Muscle of leg (tissue), 3 donors: ENCODE measurements at regions not wholly inside any gene's neighbourhood (a gene's known extent, or its start where the extent isn't known, plus 50 kb on each side); places are given as distances from the start of the nearest gene placed in this dataset.
"Not testable (repeated sequence)": the region's sequence is repeated elsewhere in the genome, so short reads cannot be mapped to it uniquely, and the experiment has no call there.

Experiments used
- DNase-seq: peaks from one replicate; pipeline ENCODE4 v3.0.0; 2013
- H3K27ac ChIP-seq: one replicate; pipeline ENCODE4 v1.5.1; 2013; ENCODE audit warnings: mild to moderate bottlenecking, low read length, control low read depth
- H3K27me3 ChIP-seq: one replicate; pipeline ENCODE4 v1.6.1; 2013; ENCODE audit warnings: low read length; ENCODE audit not compliant: control insufficient read depth, insufficient read depth
- H3K36me3 ChIP-seq: one replicate; pipeline ENCODE4 v1.6.1; 2013; ENCODE audit warnings: low read length; ENCODE audit not compliant: control insufficient read depth, insufficient read depth
- H3K4me1 ChIP-seq: one replicate; pipeline ENCODE4 v1.6.1; 2013; ENCODE audit warnings: low read length; ENCODE audit not compliant: control insufficient read depth, insufficient read depth
- H3K4me3 ChIP-seq: one replicate; pipeline ENCODE4 v1.5.1; 2013; ENCODE audit warnings: low read length, control low read depth
- H3K9me3 ChIP-seq: replicated peaks from 2 replicates; pipeline ENCODE4 v1.6.1; 2013; ENCODE audit warnings: low read depth, low read length; ENCODE audit not compliant: control insufficient read depth
- WGBS: methylation state at CpG from one replicate; pipeline ENCODE4 v1.1.5; 2013; ENCODE audit warnings: missing lambda C conversion rate; ENCODE audit not compliant: insufficient coverage; 5-methylcytosine and 5-hydroxymethylcytosine counted together

GRCh38 chr21:23601549-23601948 is 2005.7 kb downstream of the MRPL39 start:
- H3K36me3 ChIP-seq = no peaks in the 10 kb centered on the region
- no peak overlapping the region for H3K4me3 ChIP-seq
- H3K27ac ChIP-seq = no peak overlapping the region
- H3K4me1 ChIP-seq = no peaks in the 10 kb centered on the region
- no peaks in the 10 kb centered on the region for H3K9me3 ChIP-seq
- no peak for DNase-seq
- no peaks in the 10 kb centered on the region for H3K27me3 ChIP-seq
- WGBS = 60% methylated on average over 1 of the region's 4 CpGs

- Histone ChIP-seq H3K9me3 (no peaks in the 10 kb centered on the region), H3K27ac (no peak overlapping the region), H3K36me3 (no peaks in the 10 kb centered on the region), H3K4me3 (no peak overlapping the region), H3K4me1 (no peaks in the 10 kb centered on the region), H3K27me3 (no peaks in the 10 kb centered on the region)
- DNase-seq = no peak
- no CpG with 5 or more reads among the region's 1 CpG for WGBS
These were observed 2013.7 kb downstream of the MRPL39 start for GRCh38 chr21:23593582-23593981.

- Histone ChIP-seq H3K4me1 (no peaks in the 10 kb centered on the region), H3K4me3 (no peak overlapping the region), H3K27ac (no peak overlapping the region), H3K27me3 (no peaks in the 10 kb centered on the region), H3K36me3 (no peaks in the 10 kb centered on the region), H3K9me3 (no peaks in the 10 kb centered on the region)
- WGBS = no CpG with 5 or more reads among the region's 2 CpGs
- no peak for DNase-seq
These were observed 2021.9 kb downstream of the MRPL39 start for GRCh38 chr21:23585419-23585818.

DNA sequence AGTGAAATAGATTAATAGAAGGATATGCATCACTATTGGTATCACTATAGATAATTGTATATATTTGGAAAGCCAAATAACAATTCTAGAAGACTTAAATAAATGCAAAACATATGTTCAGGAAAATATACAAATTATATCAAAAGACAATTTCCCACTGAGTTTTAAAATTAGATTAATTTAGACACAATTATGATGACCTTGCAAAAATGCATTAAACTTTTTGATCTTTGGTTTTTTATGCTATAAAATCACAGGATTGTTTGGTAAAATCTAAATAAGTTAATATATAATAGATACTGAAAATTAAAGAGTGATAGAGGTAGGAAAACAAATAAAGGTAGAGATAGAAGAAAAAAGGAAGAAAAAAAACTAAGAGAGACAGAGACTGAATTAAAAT is 2027.7 kb downstream of the MRPL39 start:
- no peaks in the 10 kb centered on the region for H3K4me1 ChIP-seq

DNA sequence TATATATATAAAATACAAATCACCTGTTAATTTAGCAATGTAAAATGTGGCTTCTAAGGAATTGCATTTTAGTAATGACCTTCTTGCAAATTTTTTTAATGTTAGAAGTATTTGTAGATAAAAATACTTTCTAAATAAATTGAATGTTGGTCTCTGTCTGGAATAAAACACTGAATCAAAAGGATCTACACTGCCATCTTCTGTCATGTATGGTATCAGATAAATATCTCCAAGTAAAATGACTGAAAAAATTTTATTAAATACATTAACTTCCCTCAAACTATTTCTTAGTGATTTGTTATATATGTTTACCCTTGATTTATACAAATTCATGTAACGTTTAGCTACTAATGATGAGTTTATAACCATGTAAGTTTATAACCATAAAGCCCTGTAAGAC is 2029.3 kb downstream of the MRPL39 start:
- Histone ChIP-seq H3K27ac (no peak overlapping the region), H3K9me3 (no peaks in the 10 kb centered on the region), H3K4me3 (no peak overlapping the region), H3K27me3 (no peaks in the 10 kb centered on the region), H3K4me1 (no peaks in the 10 kb centered on the region), H3K36me3 (no peaks in the 10 kb centered on the region)
- DNase-seq = peak; percentile 0
- WGBS = no CpG with 5 or more reads among the region's 1 CpG

More for the DNA sequence above, 2027.7 kb downstream of the MRPL39 start:
- Histone ChIP-seq H3K36me3 (no peaks in the 10 kb centered on the region), H3K9me3 (no peaks in the 10 kb centered on the region), H3K4me3 (no peak overlapping the region), H3K27ac (no peak overlapping the region), H3K27me3 (no peaks in the 10 kb centered on the region)
- no peak for DNase-seq

DNA sequence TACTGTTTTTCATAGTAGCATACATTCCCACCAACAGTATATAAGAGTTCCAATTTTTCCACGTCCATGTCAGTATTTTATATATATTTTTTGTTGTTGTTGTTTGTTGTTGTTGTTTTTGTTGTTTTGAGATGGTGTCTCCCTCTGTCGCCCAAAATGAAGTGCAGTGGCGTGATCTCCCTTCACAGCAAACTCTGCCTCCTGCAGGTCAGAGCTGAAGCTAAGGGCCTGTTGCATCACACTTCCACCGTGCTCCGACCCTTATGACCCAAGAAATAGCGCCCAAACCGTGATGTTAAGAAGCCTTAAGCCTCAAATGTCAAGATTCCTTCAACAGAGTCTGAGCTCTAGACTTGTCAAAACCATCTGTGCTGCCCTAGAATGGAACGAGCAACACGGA is 2032.3 kb downstream of the MRPL39 start:
- no peaks in the 10 kb centered on the region for H3K9me3 ChIP-seq
- H3K27me3 ChIP-seq = no peaks in the 10 kb centered on the region
- no peak overlapping the region for H3K4me3 ChIP-seq
- H3K36me3 ChIP-seq = no peaks in the 10 kb centered on the region
- H3K4me1 ChIP-seq = no peaks in the 10 kb centered on the region
- no peak overlapping the region for H3K27ac ChIP-seq
- WGBS = 74% methylated on average over 4 of the region's 9 CpGs
- no peak for DNase-seq

DNA sequence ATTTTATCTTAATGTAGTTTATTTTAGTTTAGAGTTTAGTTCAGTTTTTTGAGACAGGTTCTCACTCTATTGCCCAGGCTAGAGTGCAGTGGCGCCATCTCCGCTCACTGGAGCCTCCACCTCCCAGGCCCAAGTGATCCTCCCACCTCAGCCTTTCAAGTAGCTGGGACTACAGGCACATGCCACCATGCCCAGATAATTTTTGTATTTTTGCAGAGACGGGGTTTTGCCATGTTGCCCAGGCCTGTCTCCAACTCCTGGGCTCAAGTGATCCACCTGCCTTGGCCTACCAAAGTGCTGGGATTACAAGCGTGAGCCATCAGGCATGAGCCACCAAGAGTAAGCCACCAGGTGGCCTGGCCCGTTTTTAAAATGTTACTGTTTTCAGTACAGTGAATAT is 2058.4 kb downstream of the MRPL39 start:
- H3K4me3 ChIP-seq, H3K9me3 ChIP-seq, DNase-seq, H3K36me3 ChIP-seq, H3K4me1 ChIP-seq, H3K27ac ChIP-seq, H3K27me3 ChIP-seq: not testable (repeated sequence)
- 78% methylated on average over 2 of the region's 5 CpGs for WGBS

GRCh38 chr21:23543333-23543732 is 2063.9 kb downstream of the MRPL39 start:
- Histone ChIP-seq H3K27ac (no peak overlapping the region), H3K4me3 (no peak overlapping the region), H3K4me1 (no peaks in the 10 kb centered on the region), H3K27me3 (no peaks in the 10 kb centered on the region), H3K9me3 (no peaks in the 10 kb centered on the region), H3K36me3 (no peaks in the 10 kb centered on the region)
- DNase-seq = no peak
- WGBS = 60% methylated on average over 1 of the region's 2 CpGs

GRCh38 chr21:23542097-23542496 is 2065.2 kb downstream of the MRPL39 start:
- Histone ChIP-seq H3K4me1 (no peaks in the 10 kb centered on the region), H3K27me3 (no peaks in the 10 kb centered on the region), H3K9me3 (no peaks in the 10 kb centered on the region), H3K27ac (no peak overlapping the region), H3K4me3 (no peak overlapping the region), H3K36me3 (no peaks in the 10 kb centered on the region)
- no peak for DNase-seq
- no CpG with 5 or more reads among the region's 1 CpG for WGBS

- H3K36me3 ChIP-seq = no peaks in the 10 kb centered on the region
- H3K4me1 ChIP-seq = no peaks in the 10 kb centered on the region
- H3K4me3 ChIP-seq = no peak overlapping the region
- H3K27me3 ChIP-seq = no peaks in the 10 kb centered on the region
- H3K9me3 ChIP-seq = no peaks in the 10 kb centered on the region
- WGBS = no CpG with 5 or more reads among the region's 2 CpGs
- no peak for DNase-seq
- no peak overlapping the region for H3K27ac ChIP-seq
These were observed 2065.7 kb downstream of the MRPL39 start for GRCh38 chr21:23541571-23541970.

DNA sequence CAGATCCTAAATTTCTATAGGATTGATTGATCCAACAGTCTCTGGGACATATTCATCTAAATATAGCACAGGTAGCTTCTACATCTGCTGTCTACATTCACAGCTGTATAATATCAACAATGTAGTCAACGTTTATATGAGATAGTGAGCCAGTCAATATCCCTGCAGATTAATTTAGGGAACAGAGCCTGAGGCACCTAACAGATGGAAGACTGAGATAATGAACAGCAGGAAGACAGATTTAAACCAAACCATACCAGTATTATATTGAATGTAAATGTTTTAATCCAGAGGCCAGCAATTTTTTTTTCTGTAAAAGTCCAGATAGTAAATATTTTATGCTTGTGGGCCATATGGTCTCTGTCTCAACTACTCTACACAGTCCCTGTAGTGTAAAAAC is 2072.4 kb downstream of the MRPL39 start:
- no peaks in the 10 kb centered on the region for H3K9me3 ChIP-seq
- H3K27me3 ChIP-seq = no peaks in the 10 kb centered on the region
- no CpG with 5 or more reads among the region's 1 CpG for WGBS
- DNase-seq = no peak
- no peak overlapping the region for H3K27ac ChIP-seq
- no peak overlapping the region for H3K4me3 ChIP-seq
- no peaks in the 10 kb centered on the region for H3K4me1 ChIP-seq
- no peaks in the 10 kb centered on the region for H3K36me3 ChIP-seq
